Smooth muscle cell (in vitro differentiated cells): ENCODE measurements at regions not wholly inside any gene's neighbourhood (a gene's known extent, or its start where the extent isn't known, plus 50 kb on each side); places are given as distances from the start of the nearest gene placed in this dataset.

Experiments used
- DNase-seq: peaks from one replicate; lab custom pipeline; 2025; ENCODE audit not compliant: unreplicated experiment; lab: John Stamatoyannopoulos, UW
- H2AFZ ChIP-seq: fragments of 200-600 bp; sonication (generic); 2 replicates; pipeline ENCODE4 v1.6.0; 2016; ENCODE audit warnings: antibody characterized with exemption, low read depth, mild to moderate bottlenecking
- H3F3A ChIP-seq: fragments of 200-600 bp; sonication (generic); 2 replicates; pipeline ENCODE4 v1.6.0; 2017; ENCODE audit warnings: antibody characterized with exemption, low read depth
- H3K27ac ChIP-seq: fragments of 200-600 bp; sonication (generic); 2 replicates; pipeline ENCODE4 v1.5.1; 2016; ENCODE audit warnings: low read depth, mild to moderate bottlenecking
- H3K27me3 ChIP-seq: fragments of 200-600 bp; sonication (generic); 2 replicates; pipeline ENCODE4 v1.6.1; 2016; ENCODE audit warnings: low read depth, mild to moderate bottlenecking
- H3K36me3 ChIP-seq: fragments of 200-600 bp; sonication (generic); 2 replicates; pipeline ENCODE4 v1.5.1; 2016; ENCODE audit warnings: low read depth
- H3K4me1 ChIP-seq: fragments of 200-600 bp; sonication (generic); 2 replicates; pipeline ENCODE4 v1.5.1; 2016; ENCODE audit warnings: low read depth
- H3K4me2 ChIP-seq: fragments of 200-600 bp; sonication (generic); 2 replicates; pipeline ENCODE4 v1.6.0; 2016; ENCODE audit warnings: mild to moderate bottlenecking
- H3K4me3 ChIP-seq: fragments of 200-600 bp; sonication (generic); 2 replicates; pipeline ENCODE4 v1.5.1; 2016; ENCODE audit warnings: mild to moderate bottlenecking
- H3K79me2 ChIP-seq: fragments of 200-600 bp; sonication (generic); 2 replicates; pipeline ENCODE4 v1.6.0; 2016; ENCODE audit warnings: low read depth, mild to moderate bottlenecking
- H3K9ac ChIP-seq: fragments of 200-600 bp; sonication (generic); 2 replicates; pipeline ENCODE4 v1.6.0; 2016; ENCODE audit warnings: low read depth
- H3K9me3 ChIP-seq: fragments of 200-600 bp; sonication (generic); replicated peaks from 2 replicates; pipeline ENCODE4 v1.5.1; 2016; ENCODE audit warnings: low read depth
- H4K20me1 ChIP-seq: fragments of 200-600 bp; sonication (generic); 2 replicates; pipeline ENCODE4 v1.6.0; 2016; ENCODE audit warnings: low read depth
- WGBS: methylation state at CpG from one replicate; pipeline ENCODE4 v1.1.7; 2016; ENCODE audit warnings: low lambda C conversion rate; 5-methylcytosine and 5-hydroxymethylcytosine counted together
- TF ChIP-seq, protein P1 (sequence below): fragments of 200-600 bp; sonication (generic); IDR thresholded peaks from 2 replicates; pipeline ENCODE4 v1.5.1; 2017; ENCODE audit warnings: borderline replicate concordance, mild to moderate bottlenecking, antibody characterized with exemption; ENCODE audit not compliant: insufficient read depth, poor library complexity, severe bottlenecking

GRCh38 chr2:2733818-2734217 lies 402.7 kb upstream of the MYT1L start:
- H3K9ac ChIP-seq = no peak overlapping the region
- no peaks in the 10 kb centered on the region for H3K9me3 ChIP-seq
- no peaks in the 10 kb centered on the region for H3K36me3 ChIP-seq
- no peaks in the 10 kb centered on the region for H3K27me3 ChIP-seq
- H3K4me1 ChIP-seq = no peaks in the 10 kb centered on the region
- 86% methylated on average over 11 of the region's 11 CpGs for WGBS
- TF ChIP-seq, protein P1, sequence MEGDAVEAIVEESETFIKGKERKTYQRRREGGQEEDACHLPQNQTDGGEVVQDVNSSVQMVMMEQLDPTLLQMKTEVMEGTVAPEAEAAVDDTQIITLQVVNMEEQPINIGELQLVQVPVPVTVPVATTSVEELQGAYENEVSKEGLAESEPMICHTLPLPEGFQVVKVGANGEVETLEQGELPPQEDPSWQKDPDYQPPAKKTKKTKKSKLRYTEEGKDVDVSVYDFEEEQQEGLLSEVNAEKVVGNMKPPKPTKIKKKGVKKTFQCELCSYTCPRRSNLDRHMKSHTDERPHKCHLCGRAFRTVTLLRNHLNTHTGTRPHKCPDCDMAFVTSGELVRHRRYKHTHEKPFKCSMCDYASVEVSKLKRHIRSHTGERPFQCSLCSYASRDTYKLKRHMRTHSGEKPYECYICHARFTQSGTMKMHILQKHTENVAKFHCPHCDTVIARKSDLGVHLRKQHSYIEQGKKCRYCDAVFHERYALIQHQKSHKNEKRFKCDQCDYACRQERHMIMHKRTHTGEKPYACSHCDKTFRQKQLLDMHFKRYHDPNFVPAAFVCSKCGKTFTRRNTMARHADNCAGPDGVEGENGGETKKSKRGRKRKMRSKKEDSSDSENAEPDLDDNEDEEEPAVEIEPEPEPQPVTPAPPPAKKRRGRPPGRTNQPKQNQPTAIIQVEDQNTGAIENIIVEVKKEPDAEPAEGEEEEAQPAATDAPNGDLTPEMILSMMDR = no peak
- H3K4me3 ChIP-seq = no peak overlapping the region
- no peak overlapping the region for H3K27ac ChIP-seq
- H3K79me2 ChIP-seq = no peaks in the 10 kb centered on the region
- H4K20me1 ChIP-seq = no peaks in the 10 kb centered on the region
- DNase-seq = no peak
- no peak overlapping the region for H2AFZ ChIP-seq
- no peaks in the 10 kb centered on the region for H3F3A ChIP-seq
- no peak overlapping the region for H3K4me2 ChIP-seq

- Histone ChIP-seq H3K27me3 (no peaks in the 10 kb centered on the region), H3K4me1 (no peaks in the 10 kb centered on the region), H3K4me2 (no peak overlapping the region), H3K27ac (no peak overlapping the region), H3K36me3 (no peaks in the 10 kb centered on the region), H3F3A (no peaks in the 10 kb centered on the region), H2AFZ (no peak overlapping the region), H4K20me1 (no peaks in the 10 kb centered on the region), H3K4me3 (no peak overlapping the region), H3K9me3 (no peaks in the 10 kb centered on the region), H3K9ac (no peak overlapping the region), H3K79me2 (no peaks in the 10 kb centered on the region)
- DNase-seq = no peak
- TF ChIP-seq, protein P1 = no peak
- WGBS = 90% methylated on average over 17 of the region's 17 CpGs
Observed at GRCh38 chr2:2732331-2733119, 401.4 kb upstream of the MYT1L start.

- Histone ChIP-seq H3K9me3 (no peaks in the 10 kb centered on the region), H4K20me1 (no peaks in the 10 kb centered on the region)
Observed at GRCh38 chr2:2731816-2732284, 400.8 kb upstream of the MYT1L start.

More at GRCh38 chr2:2731816-2732284, 400.8 kb upstream of the MYT1L start:
- 93% methylated on average over 19 of the region's 19 CpGs for WGBS
- H3K4me2 ChIP-seq = no peak overlapping the region
- H3K36me3 ChIP-seq = no peaks in the 10 kb centered on the region
- no peak overlapping the region for H3K27ac ChIP-seq
- no peaks in the 10 kb centered on the region for H3K4me1 ChIP-seq
- TF ChIP-seq, protein P1 = no peak
- H3K4me3 ChIP-seq = no peak overlapping the region
- no peaks in the 10 kb centered on the region for H3K79me2 ChIP-seq
- no peak overlapping the region for H2AFZ ChIP-seq
- no peaks in the 10 kb centered on the region for H3F3A ChIP-seq
- H3K27me3 ChIP-seq = no peaks in the 10 kb centered on the region
- H3K9ac ChIP-seq = no peak overlapping the region
- DNase-seq = no peak
